HG03521 (cell line): ENCODE measurements at regions not wholly inside any gene's neighbourhood (a gene's known extent, or its start where the extent isn't known, plus 50 kb on each side); places are given as distances from the start of the nearest gene placed in this dataset.
"Not testable (repeated sequence)": the region's sequence is repeated elsewhere in the genome, so short reads cannot be mapped to it uniquely, and the experiment has no call there.

ENCODE experiments used
- ATAC-seq: cut with Tn5 transposase; IDR thresholded peaks from one replicate; pipeline ENCODE4 v1.9.1; 2021; ENCODE audit warnings: mild to moderate bottlenecking, moderate library complexity; ENCODE audit not compliant: unreplicated experiment

- no peak for ATAC-seq
These were observed 557.4 kb upstream of the ADGRB3 start for GRCh38 chr6:68077661-68078060.

DNA sequence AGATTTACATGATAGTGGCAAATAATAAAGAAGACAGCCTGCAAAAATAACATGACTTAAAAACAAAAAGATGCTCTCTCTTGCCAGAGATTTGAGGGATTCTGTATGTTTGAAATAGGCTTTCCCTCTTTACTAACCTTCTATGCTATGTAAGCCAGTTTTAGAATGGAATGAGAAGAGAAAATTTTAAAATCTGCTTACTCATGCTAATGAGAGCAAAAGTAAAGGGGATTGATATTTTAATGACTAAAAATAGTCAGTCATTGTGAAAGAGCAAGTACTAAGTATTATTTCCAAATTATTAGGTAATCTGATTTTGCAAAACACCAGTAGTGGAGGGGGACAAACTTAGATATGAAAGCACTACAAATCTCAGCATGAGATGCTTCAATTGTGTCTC lies 563.3 kb upstream of the ADGRB3 start:
- ATAC-seq = no peak

- no peak for ATAC-seq
These were observed 565.0 kb upstream of the ADGRB3 start for GRCh38 chr6:68069921-68070710.

DNA sequence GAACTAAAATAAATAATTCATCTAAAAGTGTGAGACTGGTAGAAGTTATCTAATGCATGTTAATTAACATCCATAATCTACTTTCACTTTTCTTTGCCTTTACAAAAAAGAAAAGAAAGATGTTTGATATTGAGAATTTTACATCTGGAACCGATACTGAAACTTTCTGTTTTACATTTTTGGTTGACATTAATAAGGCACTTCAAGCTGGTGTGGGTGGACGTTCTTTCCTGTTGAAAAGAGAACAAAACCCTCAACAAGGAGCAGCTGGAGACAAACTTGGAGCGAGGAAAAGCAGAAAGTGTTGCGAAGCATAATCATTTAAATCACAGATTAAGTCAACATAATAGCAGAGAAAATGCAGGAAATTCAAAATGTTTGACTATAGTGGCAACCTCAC lies 575.2 kb upstream of the ADGRB3 start:
- no peak for ATAC-seq

DNA sequence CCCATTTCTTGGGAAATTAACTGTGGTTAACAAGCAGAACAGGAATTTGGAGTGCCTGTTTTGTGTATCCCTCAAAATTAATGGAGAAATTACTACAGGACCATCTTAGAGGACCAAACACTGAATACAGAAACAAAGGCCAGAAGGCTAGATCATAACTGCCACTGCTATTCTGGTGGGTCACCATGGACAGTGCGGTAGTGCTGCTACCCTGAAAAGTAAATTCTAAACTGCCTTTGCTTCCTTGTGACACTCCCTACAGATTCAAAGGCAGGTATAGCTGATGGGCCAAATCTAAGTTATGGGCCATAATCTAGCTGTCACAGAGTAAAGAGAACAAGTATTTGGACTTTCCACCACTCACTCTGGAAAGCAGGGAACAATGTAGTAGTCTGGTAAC lies 575.8 kb upstream of the ADGRB3 start:
- no peak for ATAC-seq

DNA sequence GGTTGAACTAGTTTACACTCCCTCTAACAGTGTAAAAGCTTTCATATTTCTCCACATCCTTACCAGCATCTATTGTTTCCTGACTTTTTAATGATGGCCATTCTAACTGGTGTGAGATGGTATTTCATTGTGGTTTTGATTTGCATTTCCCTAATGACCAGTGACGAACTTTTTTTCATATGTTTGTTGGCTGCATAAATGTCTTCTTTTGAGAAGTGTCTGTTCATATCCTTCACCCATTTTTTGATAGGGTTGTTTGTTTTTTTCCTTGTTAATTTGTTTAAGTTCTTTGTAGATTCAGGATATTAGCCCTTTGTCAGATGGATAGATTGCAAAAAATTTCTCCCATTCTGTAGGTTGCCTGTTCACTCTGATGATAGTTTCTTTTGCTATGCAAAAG lies 578.5 kb upstream of the ADGRB3 start:
- ATAC-seq = not testable (repeated sequence)

DNA sequence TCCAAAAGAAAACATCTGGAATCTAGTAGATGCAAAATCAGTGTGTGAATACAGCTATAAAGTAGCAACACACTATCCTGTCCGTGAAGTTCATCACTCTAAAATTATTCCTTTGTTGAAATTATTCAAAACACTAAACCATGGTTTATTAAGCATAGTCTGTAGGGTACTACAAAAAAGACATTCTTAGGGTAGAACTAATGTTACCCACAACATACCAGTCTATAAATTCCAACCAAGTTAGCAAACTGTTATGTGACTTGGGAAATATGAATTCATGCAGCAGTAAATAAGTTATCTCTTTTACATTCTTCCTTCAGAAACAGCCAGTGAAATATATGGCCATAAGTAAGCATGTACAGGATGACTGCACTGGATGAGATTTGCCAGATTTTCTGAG lies 580.3 kb upstream of the ADGRB3 start:
- no peak for ATAC-seq

GRCh38 chr6:68053805-68054373 lies 581.2 kb upstream of the ADGRB3 start:
- ATAC-seq = no peak

GRCh38 chr6:68052234-68052633 lies 582.8 kb upstream of the ADGRB3 start:
- ATAC-seq = no peak

DNA sequence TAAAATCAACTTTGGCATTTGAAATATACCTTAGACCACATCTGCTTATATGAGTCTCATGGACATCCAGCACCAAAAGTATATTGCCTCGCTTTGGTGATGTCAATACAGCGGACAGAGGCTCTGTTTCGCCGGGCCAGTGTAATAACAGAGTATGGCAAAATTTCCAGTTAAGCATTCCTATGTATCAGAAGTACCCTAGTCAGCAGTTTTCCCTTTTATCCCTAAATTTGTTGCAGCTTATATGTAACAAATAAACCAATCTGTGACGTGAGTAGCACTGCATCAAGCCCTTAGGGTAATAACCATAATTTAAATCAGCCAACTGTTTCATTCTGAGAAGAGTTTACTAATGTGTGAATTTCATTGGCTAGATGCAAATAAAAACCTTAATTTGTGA lies 585.5 kb upstream of the ADGRB3 start:
- no peak for ATAC-seq

GRCh38 chr6:68046756-68047155 lies 588.3 kb upstream of the ADGRB3 start:
- ATAC-seq = no peak

- no peak for ATAC-seq
These were observed 588.8 kb upstream of the ADGRB3 start for GRCh38 chr6:68046302-68046701.

DNA sequence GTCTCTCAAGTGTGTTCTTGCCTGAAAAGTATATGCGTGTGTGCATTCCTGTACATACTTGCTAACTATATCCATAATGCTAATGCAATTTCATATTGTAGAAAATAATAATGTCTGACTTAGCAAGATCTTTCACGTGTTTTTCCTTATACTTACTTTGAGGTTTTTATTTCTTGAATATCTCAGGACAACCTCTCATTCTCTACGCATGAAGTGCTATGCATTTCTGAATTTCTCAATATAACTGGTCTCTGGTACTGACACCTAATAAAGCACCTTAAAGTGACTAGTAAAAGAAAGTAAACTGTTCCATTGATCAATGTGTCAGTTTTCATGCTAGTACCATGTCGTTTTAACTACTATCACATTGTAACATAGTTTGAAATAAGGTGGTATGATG lies 589.9 kb upstream of the ADGRB3 start:
- ATAC-seq = no peak

DNA sequence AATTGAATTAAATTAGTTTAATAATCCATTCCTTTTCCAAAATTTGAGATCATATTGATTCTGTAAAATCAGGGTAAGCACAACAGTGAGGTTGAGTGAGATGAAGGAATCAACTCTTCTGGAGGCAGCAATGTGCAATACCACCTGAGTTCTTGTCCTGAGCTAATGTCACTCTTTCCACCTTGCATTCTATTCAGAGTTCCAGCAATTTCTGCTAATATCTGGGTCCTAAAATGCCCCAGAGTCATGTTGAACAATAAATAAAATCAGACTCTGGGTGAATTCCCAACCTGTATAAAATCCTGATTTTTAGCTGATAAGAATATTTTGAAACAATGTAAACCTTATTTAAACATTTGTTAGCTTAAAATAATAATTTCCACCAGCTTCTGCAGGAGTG lies 590.8 kb upstream of the ADGRB3 start:
- no peak for ATAC-seq

GRCh38 chr6:68043122-68043398 lies 592.0 kb upstream of the ADGRB3 start:
- ATAC-seq = no peak

- ATAC-seq = no peak
These were observed 592.6 kb upstream of the ADGRB3 start for GRCh38 chr6:68042339-68043121.

- no peak for ATAC-seq
These were observed 594.3 kb upstream of the ADGRB3 start for GRCh38 chr6:68040780-68041179.

DNA sequence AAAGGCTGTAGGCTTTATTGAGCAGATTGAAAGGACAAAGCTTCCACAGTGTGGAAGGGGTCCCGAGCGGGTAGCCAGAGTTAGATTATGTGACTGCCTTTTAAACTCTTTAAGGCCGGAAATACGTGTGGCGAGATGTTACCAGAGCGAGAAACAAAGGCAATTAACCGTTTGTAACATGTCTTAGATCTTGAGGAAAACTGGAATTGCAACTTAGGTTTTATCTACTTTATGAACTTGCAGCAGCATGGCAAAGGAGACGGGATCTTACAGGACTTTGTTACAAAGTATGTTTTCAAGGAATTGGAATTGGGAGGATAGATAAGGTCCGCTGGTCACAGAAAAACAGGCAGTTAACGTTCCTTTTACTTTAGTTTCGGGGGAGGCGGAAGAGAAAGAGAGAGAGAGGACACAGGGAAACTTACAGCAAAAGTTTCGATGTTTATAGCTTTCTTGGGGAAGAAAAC lies 594.7 kb upstream of the ADGRB3 start:
- ATAC-seq = no peak

GRCh38 chr6:68039641-68040311 lies 595.3 kb upstream of the ADGRB3 start:
- ATAC-seq = no peak

- ATAC-seq = no peak
These were observed 596.2 kb upstream of the ADGRB3 start for GRCh38 chr6:68038815-68039408.

GRCh38 chr6:68032217-68032616 lies 602.9 kb upstream of the ADGRB3 start:
- no peak for ATAC-seq
